NCI-H510A treated with DMSO at 0.1 percent for 48 hours (cell line): ENCODE measurements at regions not wholly inside any gene's neighbourhood (a gene's known extent, or its start where the extent isn't known, plus 50 kb on each side); places are given as distances from the start of the nearest gene placed in this dataset.

Experiments
- DNase-seq: peaks from one replicate; lab custom pipeline; 2025; lab: John Stamatoyannopoulos, UW

GRCh38 chr5:4882186-4882585, 257.9 kb upstream of the ADAMTS16 start:
- no peak for DNase-seq

- no peak for DNase-seq
Observed at GRCh38 chr5:4883360-4883759, 256.8 kb upstream of the ADAMTS16 start.

GRCh38 chr5:4893063-4893744, 246.9 kb upstream of the ADAMTS16 start:
- DNase-seq: no peak

GRCh38 chr5:4896328-4896727, 243.8 kb upstream of the ADAMTS16 start:
- no peak for DNase-seq

GRCh38 chr5:4901305-4901811, 238.8 kb upstream of the ADAMTS16 start:
- DNase-seq: no peak

- no peak for DNase-seq
Observed at GRCh38 chr5:4901924-4902323, 238.2 kb upstream of the ADAMTS16 start.

GRCh38 chr5:4905674-4906520, 234.2 kb upstream of the ADAMTS16 start:
- DNase-seq: no peak

- no peak for DNase-seq
Observed at GRCh38 chr5:4906786-4907185, 233.3 kb upstream of the ADAMTS16 start.

- no peak for DNase-seq
Observed at GRCh38 chr5:4907571-4907970, 232.6 kb upstream of the ADAMTS16 start.

GRCh38 chr5:4909086-4909485, 231.0 kb upstream of the ADAMTS16 start:
- no peak for DNase-seq

- no peak for DNase-seq
Observed at GRCh38 chr5:4911646-4912403, 228.3 kb upstream of the ADAMTS16 start.

GRCh38 chr5:4921929-4922328, 218.2 kb upstream of the ADAMTS16 start:
- DNase-seq: no peak

- no peak for DNase-seq
Observed at GRCh38 chr5:4924577-4924976, 215.6 kb upstream of the ADAMTS16 start.

GRCh38 chr5:4927097-4927496, 213.0 kb upstream of the ADAMTS16 start:
- no peak for DNase-seq

GRCh38 chr5:4928409-4928808, 211.7 kb upstream of the ADAMTS16 start:
- no peak for DNase-seq

- DNase-seq: no peak
Observed at GRCh38 chr5:4929092-4929655, 211.0 kb upstream of the ADAMTS16 start.

GRCh38 chr5:4939042-4939781, 200.9 kb upstream of the ADAMTS16 start:
- no peak for DNase-seq

- no peak for DNase-seq
Observed at GRCh38 chr5:4941161-4941560, 199.0 kb upstream of the ADAMTS16 start.

GRCh38 chr5:4941957-4942830, 197.9 kb upstream of the ADAMTS16 start:
- no peak for DNase-seq

GRCh38 chr5:4942831-4943178, 197.3 kb upstream of the ADAMTS16 start:
- DNase-seq: no peak

- no peak for DNase-seq
Observed at GRCh38 chr5:4945296-4945695, 194.8 kb upstream of the ADAMTS16 start.
